Left ventricle myocardium inferior (tissue), 1 donor: ENCODE measurements at regions not wholly inside any gene's neighbourhood (a gene's known extent, or its start where the extent isn't known, plus 50 kb on each side); places are given as distances from the start of the nearest gene placed in this dataset.

Experiments used
- DNase-seq: peaks from one replicate; pipeline ENCODE4 v3.0.0-alpha.2; 2020
- H3K27ac ChIP-seq: fragments of 200-600 bp; replicated peaks from 2 replicates; pipeline ENCODE4 v1.8.0; 2021
- H3K27me3 ChIP-seq: fragments of 200-600 bp; 2 replicates; pipeline ENCODE4 v1.8.0; 2021; ENCODE audit warnings: low read depth
- H3K36me3 ChIP-seq: fragments of 200-600 bp; 2 replicates; pipeline ENCODE4 v1.8.0; 2021
- H3K4me1 ChIP-seq: fragments of 200-600 bp; 2 replicates; pipeline ENCODE4 v1.8.0; 2021
- H3K4me3 ChIP-seq: fragments of 200-600 bp; 2 replicates; pipeline ENCODE4 v1.8.0; 2021; ENCODE audit warnings: mild to moderate bottlenecking, moderate library complexity
- H3K9me3 ChIP-seq: fragments of 200-600 bp; replicated peaks from 2 replicates; pipeline ENCODE4 v1.8.0; 2021
- intact Hi-C: fragments of 100-400 bp; cut with micrococcal nuclease; formaldehyde crosslinking; loops from one replicate; pipeline ENCODE4 v1.11.0; 2022
- TF ChIP-seq, protein P1 (sequence below): fragments of 200-600 bp; IDR thresholded peaks from 2 replicates; pipeline ENCODE4 v1.8.0; 2021; ENCODE audit warnings: antibody characterized with exemption, mild to moderate bottlenecking, borderline replicate concordance
- donor health status: DM: no; HTN: yes; CAD: no; lungs with severe emphysema.

DNA sequence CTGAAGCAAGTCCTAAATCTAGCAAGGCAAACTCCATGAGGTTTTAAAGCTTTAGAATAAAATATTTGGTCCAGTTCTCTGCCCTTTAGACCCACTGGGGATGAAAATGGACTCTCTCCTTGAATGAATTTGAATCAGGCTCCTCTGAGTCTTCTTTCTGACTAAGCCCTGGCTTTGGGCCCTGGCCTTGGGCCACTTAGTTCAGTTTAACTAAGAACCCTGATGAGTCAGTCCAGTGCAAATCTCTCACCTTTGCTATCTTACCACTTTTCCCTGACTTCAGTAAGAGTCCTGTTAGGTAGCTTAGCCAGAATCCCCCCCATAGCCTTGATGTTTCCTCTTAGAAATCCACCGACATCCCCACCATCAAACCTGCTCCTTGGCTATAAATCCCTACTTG, 427.5 kb downstream of the SNAPC1 start:
- peaks cover 7% of the 10 kb centered on the region for H3K9me3 ChIP-seq
- peaks cover 39% of the 10 kb centered on the region for H3K27me3 ChIP-seq
- DNase-seq, result no peak
- no peak overlapping the region for H3K27ac ChIP-seq
- TF ChIP-seq, protein P1, sequence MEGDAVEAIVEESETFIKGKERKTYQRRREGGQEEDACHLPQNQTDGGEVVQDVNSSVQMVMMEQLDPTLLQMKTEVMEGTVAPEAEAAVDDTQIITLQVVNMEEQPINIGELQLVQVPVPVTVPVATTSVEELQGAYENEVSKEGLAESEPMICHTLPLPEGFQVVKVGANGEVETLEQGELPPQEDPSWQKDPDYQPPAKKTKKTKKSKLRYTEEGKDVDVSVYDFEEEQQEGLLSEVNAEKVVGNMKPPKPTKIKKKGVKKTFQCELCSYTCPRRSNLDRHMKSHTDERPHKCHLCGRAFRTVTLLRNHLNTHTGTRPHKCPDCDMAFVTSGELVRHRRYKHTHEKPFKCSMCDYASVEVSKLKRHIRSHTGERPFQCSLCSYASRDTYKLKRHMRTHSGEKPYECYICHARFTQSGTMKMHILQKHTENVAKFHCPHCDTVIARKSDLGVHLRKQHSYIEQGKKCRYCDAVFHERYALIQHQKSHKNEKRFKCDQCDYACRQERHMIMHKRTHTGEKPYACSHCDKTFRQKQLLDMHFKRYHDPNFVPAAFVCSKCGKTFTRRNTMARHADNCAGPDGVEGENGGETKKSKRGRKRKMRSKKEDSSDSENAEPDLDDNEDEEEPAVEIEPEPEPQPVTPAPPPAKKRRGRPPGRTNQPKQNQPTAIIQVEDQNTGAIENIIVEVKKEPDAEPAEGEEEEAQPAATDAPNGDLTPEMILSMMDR, result no peak
- H3K4me3 ChIP-seq, result no peak overlapping the region
- H3K36me3 ChIP-seq, result no peaks in the 10 kb centered on the region
- intact Hi-C loops, result no loop called here
- no peaks in the 10 kb centered on the region for H3K4me1 ChIP-seq

DNA sequence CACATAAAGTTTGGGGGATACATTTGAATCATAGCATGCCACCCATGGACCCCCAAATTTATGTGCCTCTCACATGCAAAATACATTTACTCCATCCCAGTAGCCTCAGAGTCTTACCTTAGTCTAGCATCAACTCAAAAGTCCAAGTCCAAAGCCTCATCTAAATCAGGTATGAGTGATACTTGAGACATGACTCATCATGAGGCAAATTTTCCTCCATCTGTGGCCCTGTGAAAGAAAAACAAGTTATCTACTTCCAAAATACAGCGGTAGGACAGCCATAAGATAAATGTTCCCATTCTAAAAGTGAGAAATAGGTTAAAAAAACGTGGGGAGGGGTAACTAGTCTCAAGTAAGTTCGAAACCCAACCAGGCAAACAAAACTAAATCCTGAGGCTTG, 444.2 kb downstream of the SNAPC1 start:
- no peaks in the 10 kb centered on the region for H3K27me3 ChIP-seq
- intact Hi-C loops, result no loop called here
- H3K4me3 ChIP-seq, result no peak overlapping the region
- no peaks in the 10 kb centered on the region for H3K4me1 ChIP-seq
- no peak for DNase-seq
- TF ChIP-seq, protein P1, result no peak
- no peaks in the 10 kb centered on the region for H3K36me3 ChIP-seq
- H3K9me3 ChIP-seq, result peaks cover 20% of the 10 kb centered on the region
- no peak overlapping the region for H3K27ac ChIP-seq

DNA sequence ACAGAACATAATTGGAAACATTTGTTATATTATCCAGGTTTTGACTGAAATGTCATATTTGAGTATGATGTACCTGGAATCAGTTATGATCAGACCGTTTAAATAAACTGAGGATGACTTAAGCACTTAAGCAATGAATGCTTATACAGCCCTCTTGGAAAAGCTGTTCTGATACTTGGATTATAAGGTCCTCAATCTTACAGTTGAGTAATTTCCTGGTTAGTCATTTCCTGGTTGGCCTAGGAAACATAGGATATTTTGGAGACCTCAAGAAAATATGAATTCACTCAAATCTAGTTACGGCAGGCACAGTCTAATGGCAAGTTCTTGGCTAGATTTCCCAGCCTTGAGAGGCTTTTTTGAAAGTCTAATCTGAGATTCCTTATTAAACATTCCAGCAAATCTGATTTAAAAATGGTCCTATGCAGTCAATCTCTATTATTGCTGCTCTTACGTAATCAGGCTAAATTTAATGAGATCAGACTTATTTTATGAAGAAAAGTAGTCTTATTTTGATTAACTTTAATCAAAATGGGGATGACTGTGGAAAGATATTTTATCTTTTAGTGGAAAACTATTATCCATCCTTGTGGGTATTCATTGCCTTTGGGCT, 447.2 kb downstream of the SNAPC1 start:
- no peak for DNase-seq
- TF ChIP-seq, protein P1, result no peak
- H3K4me3 ChIP-seq, result no peak overlapping the region
- H3K4me1 ChIP-seq, result no peaks in the 10 kb centered on the region
- H3K9me3 ChIP-seq, result peaks cover 19% of the 10 kb centered on the region
- intact Hi-C loops, result no loop called here
- H3K36me3 ChIP-seq, result no peaks in the 10 kb centered on the region
- no peak overlapping the region for H3K27ac ChIP-seq
- H3K27me3 ChIP-seq, result no peaks in the 10 kb centered on the region

DNA sequence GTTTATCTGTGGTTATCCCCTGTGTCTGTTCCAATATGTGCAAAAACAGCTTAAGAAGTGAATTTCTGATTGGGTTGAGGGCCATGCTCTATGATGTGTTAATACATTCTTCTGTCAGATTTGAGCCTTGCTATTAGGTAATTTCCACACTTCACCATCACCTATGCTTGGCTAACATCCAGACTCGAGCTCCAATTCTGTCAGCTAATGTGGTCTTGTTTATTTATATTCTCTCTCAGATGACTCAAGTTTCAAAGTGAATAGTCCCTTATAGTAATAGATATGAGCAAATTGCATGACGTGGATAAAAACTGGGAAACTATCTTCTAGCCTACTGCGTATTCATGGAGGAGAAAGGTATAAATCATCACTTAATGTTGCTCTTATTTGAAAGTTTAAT, 451.3 kb downstream of the SNAPC1 start:
- intact Hi-C loops, result no loop called here
- Histone ChIP-seq H3K4me3 (no peak overlapping the region), H3K4me1 (no peaks in the 10 kb centered on the region), H3K27me3 (no peaks in the 10 kb centered on the region), H3K27ac (no peak overlapping the region), H3K9me3 (no peaks in the 10 kb centered on the region), H3K36me3 (no peaks in the 10 kb centered on the region)
- no peak for DNase-seq
- TF ChIP-seq, protein P1, result no peak

DNA sequence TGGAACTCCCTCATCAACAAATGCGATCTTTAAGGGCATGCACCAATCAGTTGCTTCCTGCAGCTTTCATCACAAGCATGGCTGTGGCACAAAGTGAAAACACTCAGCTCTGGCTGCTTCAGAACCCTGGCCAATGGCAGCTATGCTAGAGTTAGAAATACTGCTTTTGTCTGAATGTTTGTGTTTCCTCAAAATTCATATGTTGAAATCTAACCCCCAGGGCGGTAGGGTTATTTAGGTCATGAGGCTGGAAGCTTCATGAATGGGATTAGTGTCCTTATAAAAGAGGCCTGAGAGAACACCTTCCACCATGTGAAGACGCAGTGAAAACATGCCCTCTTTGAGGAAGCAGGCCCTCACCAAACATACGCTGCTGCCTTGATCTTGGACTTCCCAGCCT, 453.9 kb downstream of the SNAPC1 start:
- no peak for DNase-seq
- intact Hi-C loops, result no loop called here
- TF ChIP-seq, protein P1, result no peak

More for the DNA sequence above, 453.9 kb downstream of the SNAPC1 start:
- Histone ChIP-seq H3K27ac (no peak overlapping the region), H3K36me3 (no peaks in the 10 kb centered on the region), H3K27me3 (no peaks in the 10 kb centered on the region), H3K4me1 (no peaks in the 10 kb centered on the region), H3K4me3 (no peak overlapping the region), H3K9me3 (peaks cover 4% of the 10 kb centered on the region)
